HEK293 (cell line): ENCODE measurements at regions not wholly inside any gene's neighbourhood (a gene's known extent, or its start where the extent isn't known, plus 50 kb on each side); places are given as distances from the start of the nearest gene placed in this dataset.

ENCODE experiments used
- CTCF ChIA-PET: fragments of 350-600 bp; formaldehyde crosslinking; extraction: SDS; loops from one replicate; lab custom pipeline; 2021; ENCODE audit warnings: antibody characterized with exemption; lab: Yijun Ruan, JAX
- POLR2A ChIA-PET: fragments of 300-600 bp; formaldehyde crosslinking; extraction: SDS; loops from one replicate; lab custom pipeline; 2020; ENCODE audit warnings: antibody characterized with exemption, inconsistent platforms; lab: Yijun Ruan, JAX
- H3K27ac ChIP-seq: fragments of 200-500 bp; sonication (Bioruptor generic); 2 replicates; pipeline ENCODE4 v1.5.1; 2014; ENCODE audit warnings: low read depth, low read length, control low read depth, inconsistent platforms; ENCODE audit errors: extremely low read depth
- H3K36me3 ChIP-seq, 2 experiments: fragments of 200-500 bp in 1 of 2; sonication (Bioruptor generic) in 1 of 2; 1 replicate in 1 of 2; 2 replicates in 1 of 2; pipeline ENCODE4 v1.5.1; 2014 to 2017; ENCODE audit warnings: inconsistent platforms in 2 of 2, low read length in 2 of 2; ENCODE audit not compliant: control insufficient read depth in 2 of 2, insufficient read depth in 1 of 2
- H3K4me1 ChIP-seq: fragments of 200-500 bp; sonication (Bioruptor generic); 2 replicates; pipeline ENCODE4 v1.5.1; 2014; ENCODE audit warnings: mild to moderate bottlenecking, low read length, inconsistent platforms; ENCODE audit not compliant: control insufficient read depth, insufficient read depth
- H3K4me3 ChIP-seq: 2 replicates; pipeline ENCODE4 v1.5.1; 2011; ENCODE audit warnings: low read depth, mild to moderate bottlenecking, control low read depth, low read length, moderate library complexity
- H3K9me3 ChIP-seq: fragments of 200-500 bp; sonication (Bioruptor generic); 2 replicates; pipeline ENCODE4 v1.5.1; 2014; ENCODE audit warnings: low read depth, low read length, inconsistent platforms; ENCODE audit not compliant: control insufficient read depth, insufficient read depth
- BCL6B ChIP-seq: fragments of 450-650 bp; formaldehyde crosslinking; IDR thresholded peaks from 2 replicates; pipeline ENCODE4 v1.5.1; 2017; ENCODE audit warnings: missing biosample characterization, missing genetic modification characterization
- PBX3 ChIP-seq: sonication (generic); formaldehyde crosslinking; IDR thresholded peaks from 2 replicates; pipeline ENCODE4 v1.8.1; 2022; ENCODE audit warnings: mild to moderate bottlenecking, moderate library complexity, missing genetic modification reagents
- SP2 ChIP-seq: fragments of 450-650 bp; formaldehyde crosslinking; IDR thresholded peaks from 2 replicates; pipeline ENCODE4 v1.5.1; 2016; ENCODE audit warnings: missing biosample characterization, missing genetic modification characterization
- ZBTB6 ChIP-seq: fragments of 450-650 bp; formaldehyde crosslinking; IDR thresholded peaks from 2 replicates; pipeline ENCODE4 v1.5.1; 2017; ENCODE audit warnings: missing biosample characterization, missing genetic modification characterization
- ZNF10 ChIP-seq: fragments of 450-650 bp; formaldehyde crosslinking; IDR thresholded peaks from 2 replicates; pipeline ENCODE4 v1.5.1; 2017; ENCODE audit warnings: missing biosample characterization, missing genetic modification characterization
- ZNF146 ChIP-seq: fragments of 450-650 bp; formaldehyde crosslinking; IDR thresholded peaks from 2 replicates; pipeline ENCODE4 v1.5.1; 2016; ENCODE audit warnings: missing biosample characterization, missing genetic modification characterization
- ZNF26 ChIP-seq: fragments of 450-650 bp; formaldehyde crosslinking; IDR thresholded peaks from 2 replicates; pipeline ENCODE4 v1.5.1; 2016; ENCODE audit warnings: missing biosample characterization, missing genetic modification characterization
- ZNF280D ChIP-seq: fragments of 450-650 bp; formaldehyde crosslinking; IDR thresholded peaks from 2 replicates; pipeline ENCODE4 v1.5.1; 2016; ENCODE audit warnings: missing biosample characterization, missing genetic modification characterization
- ZNF311 ChIP-seq: fragments of 450-650 bp; formaldehyde crosslinking; IDR thresholded peaks from 2 replicates; pipeline ENCODE4 v1.5.1; 2017; ENCODE audit warnings: missing biosample characterization, missing genetic modification characterization, borderline replicate concordance
- ZNF513 ChIP-seq: fragments of 450-650 bp; IDR thresholded peaks from 2 replicates; pipeline ENCODE4 v1.5.1; 2018; ENCODE audit warnings: missing biosample characterization, missing genetic modification characterization
- ZNF558 ChIP-seq: fragments of 450-650 bp; formaldehyde crosslinking; IDR thresholded peaks from 2 replicates; pipeline ENCODE4 v1.5.1; 2016; ENCODE audit warnings: missing biosample characterization, missing genetic modification characterization
- ZNF610 ChIP-seq: fragments of 450-650 bp; formaldehyde crosslinking; IDR thresholded peaks from 2 replicates; pipeline ENCODE4 v1.5.1; 2016; ENCODE audit warnings: missing biosample characterization, missing genetic modification characterization, borderline replicate concordance
- ZNF624 ChIP-seq: fragments of 450-650 bp; formaldehyde crosslinking; IDR thresholded peaks from 2 replicates; pipeline ENCODE4 v1.5.1; 2017; ENCODE audit warnings: missing biosample characterization, missing genetic modification characterization
- ZNF645 ChIP-seq: fragments of 450-650 bp; formaldehyde crosslinking; IDR thresholded peaks from 2 replicates; pipeline ENCODE4; 2016; ENCODE audit warnings: missing biosample characterization, missing genetic modification characterization
- ZNF670 ChIP-seq: fragments of 450-650 bp; formaldehyde crosslinking; IDR thresholded peaks from 2 replicates; pipeline ENCODE4 v1.5.1; 2016; ENCODE audit warnings: missing biosample characterization, missing genetic modification characterization, low read depth
- ZSCAN18 ChIP-seq: fragments of 450-650 bp; formaldehyde crosslinking; IDR thresholded peaks from 2 replicates; pipeline ENCODE4 v1.5.1; 2016; ENCODE audit warnings: missing biosample characterization, missing genetic modification characterization
- ZSCAN23 ChIP-seq: fragments of 450-650 bp; formaldehyde crosslinking; IDR thresholded peaks from 2 replicates; pipeline ENCODE4 v1.5.1; 2016; ENCODE audit warnings: missing biosample characterization, missing genetic modification characterization
- ZXDB ChIP-seq: fragments of 450-650 bp; formaldehyde crosslinking; IDR thresholded peaks from 2 replicates; pipeline ENCODE4 v1.5.1; 2016; ENCODE audit warnings: missing biosample characterization, missing genetic modification characterization

- CTCF ChIA-PET = interaction anchor here (0.6 kb wide), 1 partner anchor 584 kb away, joined by 3 read pairs; no protein-coding TSS in a partner anchor
- POLR2A ChIA-PET = no interaction called here
- Histone ChIP-seq H3K4me3 (no peak overlapping the region), H3K9me3 (no peaks in the 10 kb centered on the region), H3K4me1 (no peaks in the 10 kb centered on the region), H3K27ac (no peak overlapping the region), H3K36me3 (no peaks in the 10 kb centered on the region)
- TF ChIP-seq ZNF558 (no peak), ZNF311 (tag by site-specific recombination) (no peak), ZBTB6 (tag by site-specific recombination) (no peak), ZNF670 (tag by site-specific recombination) (no peak)
These were observed 181.0 kb downstream of the COL12A1 start for GRCh38 chr6:75024828-75025227.

- ChIA-PET POLR2A (no interaction called here), CTCF (no interaction called here)
- no peak overlapping the region for H3K27ac ChIP-seq
- no peak for TF ChIP-seq ZNF280D (tag by site-specific recombination)
- no peak for TF ChIP-seq ZNF610 (tag by site-specific recombination)
- TF ChIP-seq ZNF624 = no peak
- TF ChIP-seq PBX3 (CRISPR knock-in tag) = no peak
- no peak overlapping the region for H3K4me3 ChIP-seq
- H3K4me1 ChIP-seq = no peaks in the 10 kb centered on the region
- no peaks in the 10 kb centered on the region for H3K36me3 ChIP-seq
- no peaks in the 10 kb centered on the region for H3K9me3 ChIP-seq
These were observed 182.2 kb downstream of the COL12A1 start for GRCh38 chr6:75023634-75024033.

GRCh38 chr6:75020971-75021370 lies 184.9 kb downstream of the COL12A1 start:
- no peak overlapping the region for H3K27ac ChIP-seq
- no peaks in the 10 kb centered on the region for H3K9me3 ChIP-seq
- ChIA-PET CTCF (interaction anchor here (0.6 kb wide), 1 partner anchor 257 kb away, joined by 3 read pairs; no protein-coding TSS in a partner anchor), POLR2A (no interaction called here)
- no peaks in the 10 kb centered on the region for H3K4me1 ChIP-seq
- H3K4me3 ChIP-seq = no peak overlapping the region
- no peaks in the 10 kb centered on the region for H3K36me3 ChIP-seq
- TF ChIP-seq ZNF645 = no peak
- no peak for TF ChIP-seq BCL6B (tag by site-specific recombination)
- TF ChIP-seq ZNF146 (tag by site-specific recombination) = no peak
- no peak for TF ChIP-seq ZNF26 (tag by site-specific recombination)
- TF ChIP-seq ZNF513 (tag by site-specific recombination) = no peak
- TF ChIP-seq ZXDB (tag by site-specific recombination) = no peak
- TF ChIP-seq ZSCAN23 (tag by site-specific recombination) = no peak
- no peak for TF ChIP-seq ZNF10 (tag by site-specific recombination)
- no peak for TF ChIP-seq SP2 (tag by site-specific recombination)
- TF ChIP-seq ZSCAN18 = no peak
